ENCODE measurements at regions not wholly inside any gene's neighbourhood (a gene's known extent, or its start where the extent isn't known, plus 50 kb on each side); places are given as distances from the start of the nearest gene placed in this dataset.
"Not testable (repeated sequence)": the region's sequence is repeated elsewhere in the genome, so short reads cannot be mapped to it uniquely, and the experiment has no call there.

GRCh38 chr11:49442669-49443068, 234.3 kb upstream of the FOLH1 start:
- Histone ChIP-seq H3K4me1 (ENCODE audit: control insufficient read depth, insufficient read depth, low read length) (no peaks in the 10 kb centered on the region), H3K36me3 (ENCODE audit: control insufficient read depth, insufficient read depth, low read length) (no peaks in the 10 kb centered on the region), H3K4me3 (ENCODE audit: low read depth in 2 of 2, low read length in 2 of 2) (no peak overlapping the region), H3K27me3 (ENCODE audit: control insufficient read depth, insufficient read depth, low read length) (no peaks in the 10 kb centered on the region), H3K9me3 (ENCODE audit: control insufficient read depth, insufficient read depth, low read depth, low read length) (no peaks in the 10 kb centered on the region), H3K27ac (ENCODE audit: low read length) (no peak overlapping the region)
- ChIA-PET POLR2A (no interaction called here), CTCF (no interaction called here)
- no TSS peak for BruUV-seq (replicated peaks)
- in situ Hi-C loops (cut with HindIII; ENCODE audit: low pct_unique_long_range_greater_than_20kb, low sequenced_read_pairs) = no loop called here
- TF ChIP-seq REST (IDR thresholded peaks at IDR 0.05; ENCODE audit: insufficient read depth in 1 of 2, low read depth in 2 of 2, low read length in 1 of 2) (no peak), SIN3A (IDR thresholded peaks at IDR 0.05; ENCODE audit: borderline replicate concordance, insufficient read depth, low read depth, low read length) (no peak), TCF7L2 (IDR thresholded peaks at IDR 0.05; ENCODE audit: low read depth, low read length) (no peak), POLR2AphosphoS5 (IDR thresholded peaks at IDR 0.05; ENCODE audit: low read depth, low read length) (no peak)
- TF ChIP-seq, protein P1, sequence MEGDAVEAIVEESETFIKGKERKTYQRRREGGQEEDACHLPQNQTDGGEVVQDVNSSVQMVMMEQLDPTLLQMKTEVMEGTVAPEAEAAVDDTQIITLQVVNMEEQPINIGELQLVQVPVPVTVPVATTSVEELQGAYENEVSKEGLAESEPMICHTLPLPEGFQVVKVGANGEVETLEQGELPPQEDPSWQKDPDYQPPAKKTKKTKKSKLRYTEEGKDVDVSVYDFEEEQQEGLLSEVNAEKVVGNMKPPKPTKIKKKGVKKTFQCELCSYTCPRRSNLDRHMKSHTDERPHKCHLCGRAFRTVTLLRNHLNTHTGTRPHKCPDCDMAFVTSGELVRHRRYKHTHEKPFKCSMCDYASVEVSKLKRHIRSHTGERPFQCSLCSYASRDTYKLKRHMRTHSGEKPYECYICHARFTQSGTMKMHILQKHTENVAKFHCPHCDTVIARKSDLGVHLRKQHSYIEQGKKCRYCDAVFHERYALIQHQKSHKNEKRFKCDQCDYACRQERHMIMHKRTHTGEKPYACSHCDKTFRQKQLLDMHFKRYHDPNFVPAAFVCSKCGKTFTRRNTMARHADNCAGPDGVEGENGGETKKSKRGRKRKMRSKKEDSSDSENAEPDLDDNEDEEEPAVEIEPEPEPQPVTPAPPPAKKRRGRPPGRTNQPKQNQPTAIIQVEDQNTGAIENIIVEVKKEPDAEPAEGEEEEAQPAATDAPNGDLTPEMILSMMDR (IDR thresholded peaks at IDR 0.05) = no peak
- intact Hi-C loops (cut with micrococcal nuclease; ENCODE audit: unreplicated experiment) = no loop called here
- ATAC-seq = no peak
- DNase-seq (ENCODE audit: low read depth, low spot score) = no peak

DNA sequence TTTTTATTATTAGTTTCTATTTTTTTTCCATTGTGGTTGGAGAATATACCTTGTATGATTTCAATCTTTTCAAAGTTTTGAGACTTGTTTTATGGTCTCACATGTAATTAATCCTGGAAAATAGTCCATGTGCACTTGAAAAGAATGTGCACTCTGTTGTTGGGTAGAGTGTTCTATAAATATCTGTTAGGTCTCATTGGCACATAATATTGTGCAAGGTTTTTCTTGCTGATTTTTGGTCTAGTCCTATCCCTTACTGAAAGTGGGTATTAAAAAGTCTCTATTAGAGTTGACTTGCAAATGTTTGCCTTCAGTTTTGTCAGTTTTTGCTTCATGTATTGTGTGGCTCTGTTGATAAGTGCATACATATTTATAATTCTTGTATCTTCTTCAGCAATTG, 231.5 kb upstream of the FOLH1 start:
- ATAC-seq; H3K4me3 ChIP-seq (ENCODE audit: low read depth in 2 of 2, low read length in 2 of 2); POLR2A ChIA-PET; H3K9me3 ChIP-seq (ENCODE audit: control insufficient read depth, insufficient read depth, low read depth, low read length); CTCF ChIA-PET; BruUV-seq (replicated peaks); intact Hi-C loops (cut with micrococcal nuclease; ENCODE audit: unreplicated experiment); H3K27me3 ChIP-seq (ENCODE audit: control insufficient read depth, insufficient read depth, low read length); DNase-seq (ENCODE audit: low read depth, low spot score); H3K36me3 ChIP-seq (ENCODE audit: control insufficient read depth, insufficient read depth, low read length); in situ Hi-C loops (cut with HindIII; ENCODE audit: low pct_unique_long_range_greater_than_20kb, low sequenced_read_pairs); H3K27ac ChIP-seq (ENCODE audit: low read length); H3K4me1 ChIP-seq (ENCODE audit: control insufficient read depth, insufficient read depth, low read length): not testable (repeated sequence)

DNA sequence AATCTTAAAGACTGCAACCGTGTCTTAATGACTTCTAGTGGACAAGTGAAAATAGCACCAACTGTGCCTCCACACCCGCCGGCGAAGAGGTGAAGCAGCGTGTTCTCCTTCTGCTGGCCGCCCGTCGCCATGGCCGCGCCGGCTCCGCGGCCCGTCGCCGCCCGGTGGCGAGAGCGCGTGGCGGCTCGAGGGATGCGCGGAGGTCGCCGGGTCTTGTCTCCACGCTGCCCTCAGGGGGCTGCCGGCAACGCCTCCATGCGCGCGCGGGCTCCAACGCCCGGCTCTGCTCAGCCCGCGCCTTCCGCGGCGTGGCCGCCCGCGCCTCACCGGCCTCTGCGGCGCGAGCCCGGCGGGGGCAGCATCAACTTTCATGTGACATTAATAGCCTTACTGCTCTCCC, 225.9 kb upstream of the FOLH1 start:
- POLR2A ChIA-PET; H3K9me3 ChIP-seq (ENCODE audit: control insufficient read depth, insufficient read depth, low read depth, low read length); CTCF ChIA-PET; H3K4me1 ChIP-seq (ENCODE audit: control insufficient read depth, insufficient read depth, low read length); H3K27me3 ChIP-seq (ENCODE audit: control insufficient read depth, insufficient read depth, low read length); in situ Hi-C loops (cut with HindIII; ENCODE audit: low pct_unique_long_range_greater_than_20kb, low sequenced_read_pairs); BruUV-seq (replicated peaks); ATAC-seq; H3K27ac ChIP-seq (ENCODE audit: low read length); H3K36me3 ChIP-seq (ENCODE audit: control insufficient read depth, insufficient read depth, low read length); DNase-seq (ENCODE audit: low read depth, low spot score); H3K4me3 ChIP-seq (ENCODE audit: low read depth in 2 of 2, low read length in 2 of 2); intact Hi-C loops (cut with micrococcal nuclease; ENCODE audit: unreplicated experiment): not testable (repeated sequence)
